Stimulated activated CD8-positive, alpha-beta memory T cell treated with anti-CD3 and anti-CD28 coated beads, Interleukin-4, amount 100 ng/mL, for 4 hours (primary cell): ENCODE measurements at regions not wholly inside any gene's neighbourhood (a gene's known extent, or its start where the extent isn't known, plus 50 kb on each side); places are given as distances from the start of the nearest gene placed in this dataset.
"Not testable (repeated sequence)": the region's sequence is repeated elsewhere in the genome, so short reads cannot be mapped to it uniquely, and the experiment has no call there.

Experiments
- DNase-seq, 2 donors: peaks; one replicate each; pipeline ENCODE4 v3.0.0-alpha.2; 2020; ENCODE audit warnings: low read depth in 2 of 2, low spot score in 1 of 2

DNA sequence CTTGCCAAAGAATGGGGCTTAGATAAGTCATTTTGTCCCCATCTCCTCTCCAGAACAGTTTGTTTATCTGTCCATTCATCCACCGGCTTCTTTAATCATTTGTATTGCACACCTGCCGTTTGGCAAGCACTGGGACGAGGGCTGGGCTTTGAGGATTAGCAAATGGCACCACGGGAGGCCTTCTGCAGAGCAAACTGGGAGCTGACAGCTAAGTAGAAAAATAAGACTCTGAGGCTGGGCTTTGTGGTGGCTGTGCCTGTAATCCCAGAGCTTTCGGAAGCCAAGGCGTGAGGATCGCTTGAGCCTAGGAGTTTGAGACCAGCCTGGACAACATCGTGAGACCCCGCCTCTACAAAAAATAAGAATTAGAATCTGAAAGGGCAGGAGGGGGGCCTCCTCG is 203.9 kb downstream of the NPIPB11 start:
- not testable (repeated sequence) for DNase-seq

GRCh38 chr16:29202025-29202632 is 204.4 kb downstream of the NPIPB11 start:
- DNase-seq = not testable (repeated sequence)

DNA sequence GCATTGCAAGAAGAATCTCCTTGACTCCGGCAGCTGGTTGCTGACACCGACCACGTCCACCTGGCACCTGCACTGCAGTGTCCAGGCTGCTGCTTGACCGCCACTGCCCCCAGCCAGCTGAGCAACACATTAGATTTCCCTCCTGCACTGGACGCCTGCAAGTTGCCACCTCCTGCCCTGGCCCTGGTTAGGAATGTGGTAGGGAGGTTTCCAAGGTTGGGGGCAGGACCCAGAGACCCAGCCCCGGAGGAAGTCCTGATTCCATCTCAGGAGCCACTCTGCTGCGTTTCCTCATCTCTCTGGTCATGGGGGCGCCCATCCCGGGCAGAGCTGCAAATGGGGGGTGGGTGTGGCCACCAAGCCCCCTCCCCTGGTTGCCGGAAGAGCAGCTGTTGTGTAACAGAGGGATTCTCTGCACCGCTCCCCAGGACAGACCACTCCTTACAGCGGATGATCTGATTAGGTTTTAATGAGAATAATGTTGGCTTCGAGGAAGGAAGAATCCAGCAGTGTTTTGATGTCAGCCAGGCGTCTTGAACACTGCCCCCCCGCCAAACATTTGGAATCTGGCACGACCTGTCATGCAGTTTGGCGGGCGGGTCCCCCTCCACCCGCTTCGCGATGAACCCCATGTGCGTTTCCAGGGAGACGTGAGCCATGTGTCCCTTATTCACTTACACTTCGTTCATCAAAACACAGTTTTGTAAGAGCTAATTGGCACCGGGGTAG is 205.1 kb downstream of the NPIPB11 start:
- not testable (repeated sequence) for DNase-seq

- not testable (repeated sequence) for DNase-seq
Measured at GRCh38 chr16:29200681-29201080, 205.8 kb downstream of the NPIPB11 start.

GRCh38 chr16:29200135-29200601 is 206.3 kb downstream of the NPIPB11 start:
- not testable (repeated sequence) for DNase-seq

DNA sequence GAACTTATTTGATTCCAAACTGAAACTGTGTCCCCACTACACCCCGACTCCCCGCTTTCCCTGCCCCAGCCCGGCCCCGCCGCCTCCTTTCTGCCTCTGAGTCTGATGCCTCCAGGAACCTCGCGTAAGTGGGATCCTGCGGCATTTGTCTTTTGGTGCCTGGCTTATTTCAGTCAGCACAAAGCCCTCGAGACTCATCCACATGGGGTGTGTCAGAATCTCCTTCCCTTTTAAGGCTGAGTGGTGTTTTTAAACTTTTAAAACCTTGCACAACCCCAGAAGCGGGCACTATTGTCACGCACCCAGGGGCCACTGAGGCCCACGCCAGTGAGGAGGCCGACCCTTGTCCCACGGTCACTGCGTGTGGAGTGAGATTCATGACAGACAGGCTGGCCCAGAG is 206.9 kb downstream of the NPIPB11 start:
- not testable (repeated sequence) for DNase-seq

GRCh38 chr16:29198731-29199521 is 207.6 kb downstream of the NPIPB11 start:
- no peak for DNase-seq

DNA sequence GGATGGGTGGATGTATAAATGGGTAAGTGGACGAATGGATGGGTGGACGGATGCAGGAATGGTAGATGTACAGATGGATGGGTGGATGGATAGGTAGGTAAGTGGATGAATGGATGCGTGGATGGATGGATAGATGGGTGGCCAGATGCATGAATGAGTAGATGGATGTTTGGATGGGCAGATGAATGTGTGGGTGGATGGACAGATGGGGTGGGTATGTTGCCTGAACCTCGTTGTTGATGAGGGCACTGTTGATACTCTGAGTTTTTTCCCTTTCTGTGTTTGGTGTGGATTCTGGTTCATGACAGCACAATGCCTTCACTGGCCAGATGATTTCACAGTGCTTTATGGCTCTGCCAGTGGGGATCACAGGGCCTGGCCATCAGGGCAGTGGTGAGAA is 208.3 kb downstream of the NPIPB11 start:
- no peak for DNase-seq

DNA sequence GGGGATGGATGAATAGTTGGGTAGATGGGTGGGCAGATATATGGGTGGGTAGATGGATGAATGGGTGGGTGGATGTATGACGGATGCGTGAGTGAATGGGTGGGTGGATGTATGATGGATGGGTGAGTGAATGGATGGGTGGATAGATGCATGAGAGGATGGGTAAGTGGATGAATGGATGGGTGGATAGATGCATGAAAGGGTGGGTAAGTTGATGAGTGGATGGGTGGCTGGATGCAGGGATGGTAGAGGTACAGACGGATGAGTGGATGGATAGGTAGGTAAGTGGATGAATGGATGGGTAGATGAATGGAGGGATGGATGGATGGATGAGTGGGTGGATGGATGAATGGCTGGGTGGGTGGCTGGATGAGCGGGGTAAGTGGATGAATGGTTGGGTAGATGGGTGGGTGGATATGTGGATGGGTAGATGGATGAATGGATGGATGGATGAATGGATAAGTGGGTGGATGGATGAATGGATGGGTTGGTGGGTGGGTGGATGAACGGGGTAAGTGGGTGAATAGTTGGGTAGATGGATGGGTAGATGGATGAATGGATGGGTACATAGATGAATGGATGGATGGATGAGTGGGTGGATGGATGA is 208.9 kb downstream of the NPIPB11 start:
- not testable (repeated sequence) for DNase-seq

GRCh38 chr16:29196746-29197145 is 209.8 kb downstream of the NPIPB11 start:
- DNase-seq = not testable (repeated sequence)

- DNase-seq = not testable (repeated sequence)
Measured at GRCh38 chr16:29195116-29195872, 210.4 kb downstream of the LAT start.

DNA sequence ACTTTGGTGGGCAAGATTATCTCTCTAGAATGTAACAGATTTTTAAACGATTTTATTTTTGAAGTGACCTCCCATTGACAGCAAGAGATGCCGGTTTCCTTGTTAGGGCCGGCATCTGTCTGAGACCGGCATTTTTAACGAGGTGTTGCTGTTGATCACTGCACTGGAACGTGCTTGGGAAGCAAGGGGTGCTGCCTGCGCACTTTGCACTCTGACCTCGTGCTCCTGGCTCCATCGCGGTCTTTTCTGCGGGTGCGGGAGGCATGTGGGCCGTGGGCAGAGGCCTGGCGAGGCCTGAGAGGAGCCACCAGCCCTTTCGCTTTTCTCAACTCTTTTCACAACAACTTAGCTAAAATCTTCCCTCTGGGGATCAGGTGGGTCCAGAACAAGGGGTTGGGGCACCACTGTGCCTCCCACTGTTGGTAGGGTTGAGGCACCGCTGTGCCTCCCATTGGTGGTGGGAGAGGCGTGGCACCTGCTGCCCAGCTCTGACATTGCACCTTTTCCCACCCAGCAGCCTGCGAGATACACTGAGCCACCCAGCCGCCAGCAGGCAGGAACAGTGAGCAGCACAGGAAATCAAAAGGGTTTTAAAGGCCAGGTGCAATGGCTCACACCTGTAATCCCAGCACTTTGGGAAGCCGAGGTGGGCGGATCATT is 209.5 kb downstream of the LAT start:
- not testable (repeated sequence) for DNase-seq

DNA sequence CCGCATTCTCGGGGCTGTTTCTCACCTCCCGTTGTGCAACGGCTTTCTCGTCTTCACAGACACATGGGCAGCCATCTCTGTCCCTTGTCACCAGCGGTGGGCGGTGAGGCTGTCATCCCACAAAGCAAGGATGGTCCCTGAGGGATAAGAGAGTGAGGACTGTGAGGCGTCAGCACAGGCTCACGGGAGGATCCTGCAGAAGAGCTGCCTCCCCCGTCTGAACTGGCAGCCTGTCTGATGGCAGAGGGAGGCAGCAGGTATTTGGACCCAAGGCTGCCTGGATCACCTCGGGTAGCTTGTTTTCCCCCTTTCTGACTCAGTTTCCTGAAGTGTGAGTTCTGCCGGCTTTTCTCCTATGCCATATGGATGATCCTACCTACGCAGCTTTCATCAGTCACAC is 208.8 kb downstream of the LAT start:
- DNase-seq = not testable (repeated sequence)

GRCh38 chr16:29193248-29193574 is 208.4 kb downstream of the LAT start:
- not testable (repeated sequence) for DNase-seq

- DNase-seq = no peak
Measured at GRCh38 chr16:29192329-29193247, 207.7 kb downstream of the LAT start.

DNA sequence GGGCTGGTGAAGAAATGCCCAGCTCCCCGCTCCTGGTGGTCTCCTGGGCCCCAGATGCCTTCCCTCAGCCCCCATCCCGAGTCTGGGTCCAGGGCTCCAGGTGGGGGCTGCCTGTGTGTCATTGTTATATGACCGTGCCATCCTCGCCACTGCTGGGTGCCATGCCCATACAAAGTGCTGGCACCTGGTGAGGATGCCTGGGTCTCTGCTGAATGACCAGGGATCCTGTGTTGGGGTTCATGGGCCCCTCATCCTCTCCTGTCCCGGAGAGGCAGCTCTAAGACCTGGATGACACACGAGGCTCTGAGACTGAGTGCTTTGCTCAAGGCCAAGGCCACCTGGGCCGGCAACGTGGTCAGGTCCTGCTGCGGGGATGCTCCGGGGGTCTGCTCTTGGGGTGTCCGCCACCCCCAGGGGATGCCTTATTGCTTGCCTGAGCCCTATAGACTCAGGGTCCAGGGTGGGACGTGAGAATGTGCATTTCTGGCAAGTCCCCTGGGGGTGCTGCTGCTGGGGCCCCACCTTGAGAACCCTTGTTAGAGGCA is 206.9 kb downstream of the LAT start:
- DNase-seq = not testable (repeated sequence)

DNA sequence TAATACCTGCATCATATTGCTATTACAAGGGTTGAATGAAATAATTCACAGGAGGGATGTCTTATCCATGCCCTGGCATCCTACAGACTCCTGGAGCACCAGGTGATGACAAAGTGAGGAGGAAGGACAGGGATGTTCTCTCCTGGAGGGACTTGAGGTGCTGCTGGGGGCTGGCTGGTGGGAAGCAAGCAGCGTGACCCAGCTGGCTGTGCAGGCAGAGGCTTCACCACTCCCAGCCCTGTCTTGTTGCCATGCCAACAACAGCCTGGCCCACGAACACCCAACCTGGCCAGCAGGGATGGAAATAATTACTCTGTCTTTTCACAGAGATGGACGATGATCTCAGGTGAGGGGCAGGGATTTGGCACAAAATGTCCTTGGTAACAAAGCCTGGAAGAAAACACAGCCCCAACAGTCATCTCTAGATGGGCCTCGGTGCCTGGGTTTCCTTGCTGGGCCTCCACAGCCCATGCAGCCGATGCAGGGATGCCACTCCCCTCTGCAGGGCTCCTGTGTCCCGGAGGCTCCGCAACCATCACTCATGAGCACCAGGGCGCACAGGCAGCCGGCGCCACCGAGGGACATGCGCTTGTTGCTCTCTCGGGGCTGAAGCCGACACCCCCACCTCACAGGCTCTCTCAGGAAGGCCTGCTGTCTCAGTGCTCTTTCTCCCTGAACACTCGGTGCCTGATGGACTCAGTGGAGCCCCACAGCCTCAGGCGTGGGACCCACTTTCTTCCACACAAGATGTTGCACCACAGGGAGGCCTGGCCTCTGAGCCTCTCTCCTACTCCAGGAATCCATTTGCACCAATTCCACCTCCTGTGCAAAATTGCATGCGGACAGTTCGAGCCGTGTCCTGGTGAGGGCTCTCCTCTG is 205.9 kb downstream of the LAT start:
- not testable (repeated sequence) for DNase-seq

DNA sequence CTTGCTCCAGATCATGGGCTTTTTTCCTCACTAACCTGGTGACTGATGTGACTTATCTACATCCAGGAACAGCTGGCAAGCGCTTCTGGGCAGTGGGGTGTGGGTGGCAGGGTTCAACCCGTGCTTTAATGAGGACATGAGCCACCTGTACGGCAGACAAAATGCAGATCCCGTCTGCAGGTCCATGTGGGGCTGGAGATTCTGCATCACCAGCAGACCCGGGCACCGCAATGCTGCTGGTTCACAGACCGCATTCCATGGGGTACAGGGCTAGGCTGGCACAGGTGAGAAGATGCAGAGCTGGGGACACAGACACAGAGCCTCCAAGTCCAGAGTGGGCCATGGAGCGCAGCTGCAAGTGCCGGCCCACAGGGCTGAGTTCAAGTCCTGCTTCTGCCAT is 204.0 kb downstream of the LAT start:
- not testable (repeated sequence) for DNase-seq
